ENCODE measurements at regions not wholly inside any gene's neighbourhood (a gene's known extent, or its start where the extent isn't known, plus 50 kb on each side); places are given as distances from the start of the nearest gene placed in this dataset.

GRCh38 chr9:2288309-2288708, 273.2 kb downstream of the SMARCA2 start:
- no peak for TF ChIP-seq CTCF (IDR thresholded peaks at IDR 0.05; ENCODE audit: borderline replicate concordance, control extremely low read depth, extremely low read depth, insufficient read depth, missing control alignments)
- no peak for DNase-seq (ENCODE audit: low spot score)
- in situ Hi-C loops (cut with MboI; ENCODE audit: low sequenced_read_pairs, unreplicated experiment) = no loop called here

DNA sequence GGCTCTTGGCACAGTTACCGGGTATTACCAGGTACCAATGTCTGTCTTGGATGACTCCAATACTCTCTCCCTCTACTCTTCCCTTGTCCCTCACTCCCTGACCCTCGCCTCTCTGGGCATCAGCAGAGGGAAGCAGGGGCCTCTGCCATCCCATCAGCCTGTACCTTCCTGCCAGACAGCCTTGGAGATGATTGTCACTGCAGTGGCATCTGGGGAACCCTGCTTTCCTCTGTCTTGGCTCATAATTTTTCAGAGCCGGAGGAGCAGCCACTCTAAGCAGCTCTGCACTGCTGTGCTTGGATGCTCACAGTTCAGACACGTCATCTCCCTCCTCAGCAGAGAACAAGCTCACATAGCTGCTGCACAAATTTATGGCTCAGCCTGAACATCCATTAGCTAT, 274.1 kb downstream of the SMARCA2 start:
- in situ Hi-C loops (cut with MboI; ENCODE audit: low sequenced_read_pairs, unreplicated experiment) = no loop called here
- no peak for TF ChIP-seq CTCF (IDR thresholded peaks at IDR 0.05; ENCODE audit: borderline replicate concordance, control extremely low read depth, extremely low read depth, insufficient read depth, missing control alignments)
- DNase-seq (ENCODE audit: low spot score) = no peak

GRCh38 chr9:2290382-2290781, 275.2 kb downstream of the SMARCA2 start:
- TF ChIP-seq CTCF (IDR thresholded peaks at IDR 0.05; ENCODE audit: borderline replicate concordance, control extremely low read depth, extremely low read depth, insufficient read depth, missing control alignments) = no peak
- no peak for DNase-seq (ENCODE audit: low spot score)
- in situ Hi-C loops (cut with MboI; ENCODE audit: low sequenced_read_pairs, unreplicated experiment) = no loop called here

DNA sequence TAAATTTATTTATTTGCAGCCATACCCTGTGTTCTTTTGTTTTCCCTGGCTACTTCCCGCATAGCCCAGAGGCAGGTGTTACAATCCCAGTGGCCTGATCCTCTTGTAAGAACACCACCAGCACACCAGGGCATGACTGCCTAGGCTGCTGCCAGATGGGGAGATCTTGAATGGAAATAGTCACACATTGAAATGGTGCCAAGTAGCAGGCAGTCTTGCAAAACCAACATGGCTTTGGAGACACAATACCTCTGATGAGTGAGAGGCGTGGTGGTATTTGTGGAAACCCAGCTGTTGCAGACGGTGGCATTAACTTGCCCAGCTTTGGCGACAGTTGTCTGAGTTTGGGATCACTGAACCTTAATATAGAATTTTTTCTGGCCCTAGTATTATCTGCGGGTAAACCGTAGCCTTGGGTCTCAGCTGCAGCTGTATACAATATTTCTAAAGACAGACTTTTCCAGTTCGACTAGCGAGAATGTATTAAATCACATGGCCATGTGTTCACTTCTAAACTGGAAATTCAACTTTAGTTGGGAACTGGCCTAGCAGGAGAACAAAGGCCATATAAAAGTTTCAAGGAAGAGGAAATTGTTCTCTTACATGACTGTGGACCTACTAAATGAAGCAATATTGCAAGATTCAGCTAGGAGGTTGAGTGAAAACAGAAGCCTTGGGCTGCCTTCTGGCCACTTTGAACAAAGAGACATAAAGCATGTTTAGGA, 277.0 kb downstream of the SMARCA2 start:
- in situ Hi-C loops (cut with MboI; ENCODE audit: low sequenced_read_pairs, unreplicated experiment) = no loop called here
- no peak for DNase-seq (ENCODE audit: low spot score)
- TF ChIP-seq CTCF (IDR thresholded peaks at IDR 0.05; ENCODE audit: borderline replicate concordance, control extremely low read depth, extremely low read depth, insufficient read depth, missing control alignments) = no peak

DNA sequence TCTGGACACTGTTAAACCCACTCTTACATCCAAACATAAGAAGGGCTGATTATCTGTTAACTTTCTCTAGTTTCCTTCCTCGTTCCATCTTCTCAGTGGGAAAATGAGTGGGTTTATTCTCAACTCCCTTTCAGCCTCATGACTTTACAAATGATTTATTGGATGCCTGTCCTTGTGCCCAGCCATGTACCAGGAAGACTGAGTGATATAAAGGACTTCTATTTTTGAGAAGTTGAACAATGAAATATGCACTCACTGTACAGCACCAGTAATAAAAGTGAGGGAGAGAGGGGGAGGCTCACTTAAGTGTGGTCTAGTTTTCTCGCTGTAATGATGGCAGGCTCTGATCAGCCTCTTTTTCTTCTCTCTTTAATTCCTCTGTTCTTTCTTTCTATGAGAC, 277.6 kb downstream of the SMARCA2 start:
- DNase-seq (ENCODE audit: low spot score) = no peak
- in situ Hi-C loops (cut with MboI; ENCODE audit: low sequenced_read_pairs, unreplicated experiment) = no loop called here
- no peak for TF ChIP-seq CTCF (IDR thresholded peaks at IDR 0.05; ENCODE audit: borderline replicate concordance, control extremely low read depth, extremely low read depth, insufficient read depth, missing control alignments)

DNA sequence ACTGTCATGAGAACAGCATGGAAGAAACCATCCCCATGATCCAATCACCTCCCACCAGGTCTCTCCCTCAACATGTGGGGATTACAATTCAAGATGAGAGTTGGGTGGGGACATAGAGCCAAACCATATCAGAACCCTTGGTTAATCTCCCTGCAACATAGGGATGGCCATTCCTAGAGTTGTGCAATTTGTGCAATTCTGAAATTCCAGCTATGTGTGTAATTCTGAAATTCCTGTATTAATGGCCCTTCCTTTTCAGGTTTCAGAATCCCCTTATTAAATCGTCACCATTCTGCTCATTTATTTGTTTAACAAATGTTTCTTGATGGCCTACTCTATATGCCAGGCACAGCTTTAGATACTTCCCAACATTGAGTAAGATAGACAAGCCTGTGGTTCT, 282.6 kb downstream of the SMARCA2 start:
- TF ChIP-seq CTCF (IDR thresholded peaks at IDR 0.05; ENCODE audit: borderline replicate concordance, control extremely low read depth, extremely low read depth, insufficient read depth, missing control alignments) = no peak
- DNase-seq (ENCODE audit: low spot score) = no peak
- in situ Hi-C loops (cut with MboI; ENCODE audit: low sequenced_read_pairs, unreplicated experiment) = no loop called here

Measured in GM13976 (cell line).